Upper lobe of left lung (tissue), 6 donors: ENCODE measurements at regions not wholly inside any gene's neighbourhood (a gene's known extent, or its start where the extent isn't known, plus 50 kb on each side); places are given as distances from the start of the nearest gene placed in this dataset.

Source experiments
- ATAC-seq, 2 donors: fragments of 200-7000 bp; cut with Tn5 transposase; one replicate each; pipeline ENCODE4 v1.9.1; 2022; ENCODE audit warnings: mild to moderate bottlenecking in 2 of 2, moderate library complexity in 2 of 2; ENCODE audit not compliant: low FRiP score in 2 of 2
- DNase-seq, 2 donors: peaks; one replicate each; pipeline ENCODE4 v3.0.0-alpha.2; 2019 to 2020
- H3K27ac ChIP-seq, 4 donors: fragments of 200-600 bp; sonication (generic); one replicate each; pipeline ENCODE4 v1.5.1; 2016 to 2019
- H3K27me3 ChIP-seq, 4 donors: fragments of 200-600 bp; sonication (generic); one replicate each; pipeline ENCODE4 v1.5.1; 2017 to 2019
- H3K36me3 ChIP-seq, 4 donors: fragments of 200-600 bp; sonication (generic); one replicate each; pipeline ENCODE4 v1.5.1; 2016 to 2019
- H3K4me1 ChIP-seq, 4 donors: fragments of 200-600 bp; sonication (generic); one replicate each; pipeline ENCODE4 v1.5.1; 2018 to 2019
- H3K4me3 ChIP-seq, 4 donors: fragments of 200-600 bp; sonication (generic); one replicate each; pipeline ENCODE4 v1.5.1; 2017 to 2019; ENCODE audit warnings: mild to moderate bottlenecking in 2 of 4, moderate library complexity in 1 of 4
- H3K9me3 ChIP-seq, 4 donors: fragments of 200-600 bp; sonication (generic); one replicate each; pipeline ENCODE4 v1.5.1; 2018 to 2019
- CTCF ChIP-seq, 6 experiments: fragments of 450-650 bp in 4 of 6; fragments of 200-600 bp in 2 of 6; sonication (generic) in 2 of 6; IDR thresholded peaks; one replicate each; pipeline ENCODE4 v1.5.1; 2016 to 2019; ENCODE audit warnings: antibody characterized with exemption in 6 of 6
- EP300 ChIP-seq, 4 donors: sonication (generic); formaldehyde crosslinking; IDR thresholded peaks; one replicate each; pipeline ENCODE4 v1.5.1; 2017; ENCODE audit warnings: antibody characterized with exemption in 4 of 4, control low read depth in 2 of 4
- POLR2A ChIP-seq, 4 donors: fragments of 450-650 bp; IDR thresholded peaks; one replicate each; pipeline ENCODE4 v1.5.1; 2016 to 2017; ENCODE audit warnings: antibody characterized with exemption in 4 of 4, mild to moderate bottlenecking in 2 of 4
- POLR2AphosphoS5 ChIP-seq, 2 donors: sonication (generic); formaldehyde crosslinking; IDR thresholded peaks; one replicate each; pipeline ENCODE4 v1.5.1; 2017; ENCODE audit warnings: antibody characterized with exemption in 2 of 2
- WGBS, 2 donors: methylation state at CpG; one replicate each; pipeline ENCODE4 v1.1.5; 2017 to 2018; 5-methylcytosine and 5-hydroxymethylcytosine counted together
- donor health status: DM: no; HTN: no; CAD: no; lungs with moderate emphysema.
- donor health status: DM: no; HTN: yes; CAD: no; lungs with severe emphysema.

- Histone ChIP-seq H3K9me3 (no peaks in the 10 kb centered on the region), H3K27me3 (no peaks in the 10 kb centered on the region), H3K4me1 (no peaks in the 10 kb centered on the region), H3K27ac (no peak overlapping the region), H3K4me3 (no peak overlapping the region), H3K36me3 (no peaks in the 10 kb centered on the region)
- WGBS, 2 donors: 74 to 93% methylated on average over 7 to 8 of the region's 8 CpGs
- TF ChIP-seq POLR2AphosphoS5 (IDR thresholded peaks at IDR 0.05) (no peak), CTCF (IDR thresholded peaks at IDR 0.05) (no peak), POLR2A (IDR thresholded peaks at IDR 0.05) (no peak), EP300 (IDR thresholded peaks at IDR 0.05) (no peak)
- no peak for ATAC-seq
- no peak for DNase-seq
Measured at GRCh38 chrX:129116676-129117470, 406.4 kb downstream of the SMARCA1 start.

GRCh38 chrX:129115935-129116334 is 407.4 kb downstream of the SMARCA1 start:
- no peak for TF ChIP-seq POLR2AphosphoS5 (IDR thresholded peaks at IDR 0.05)
- no peak for TF ChIP-seq POLR2A (IDR thresholded peaks at IDR 0.05)
- TF ChIP-seq CTCF (IDR thresholded peaks at IDR 0.05): no peak
- TF ChIP-seq EP300 (IDR thresholded peaks at IDR 0.05): no peak
- Histone ChIP-seq H3K4me1 (no peaks in the 10 kb centered on the region), H3K27me3 (no peaks in the 10 kb centered on the region), H3K27ac (no peak overlapping the region), H3K9me3 (no peaks in the 10 kb centered on the region), H3K4me3 (no peak overlapping the region), H3K36me3 (no peaks in the 10 kb centered on the region)
- ATAC-seq (no peak), DNase-seq (no peak)
- 67 to 100% methylated on average over 1 of the region's 1 CpG for WGBS, 2 donors

- H3K36me3 ChIP-seq: no peaks in the 10 kb centered on the region
- WGBS, 2 donors: 60% methylated on average over 1 of the region's 1 CpG; no CpG with 5 or more reads in 1 of the 2 donors
- DNase-seq: no peak
- H3K27me3 ChIP-seq: no peaks in the 10 kb centered on the region
- H3K4me1 ChIP-seq: no peaks in the 10 kb centered on the region
- ATAC-seq: no peak
- no peak overlapping the region for H3K4me3 ChIP-seq
- TF ChIP-seq EP300 (IDR thresholded peaks at IDR 0.05) (no peak), CTCF (IDR thresholded peaks at IDR 0.05) (peak in 1 of 6 experiments; percentile 18)
- no peaks in the 10 kb centered on the region for H3K9me3 ChIP-seq
- H3K27ac ChIP-seq: no peak overlapping the region
Measured at GRCh38 chrX:129115104-129115503, 408.2 kb downstream of the SMARCA1 start.

GRCh38 chrX:129111081-129111798 is 412.1 kb downstream of the SMARCA1 start:
- WGBS, 2 donors: 79 to 83% methylated on average over 13 to 15 of the region's 15 CpGs
- Histone ChIP-seq H3K27me3 (no peaks in the 10 kb centered on the region), H3K36me3 (no peaks in the 10 kb centered on the region), H3K4me3 (no peak overlapping the region), H3K9me3 (no peaks in the 10 kb centered on the region), H3K27ac (no peak overlapping the region), H3K4me1 (no peaks in the 10 kb centered on the region)
- no peak for DNase-seq
- TF ChIP-seq CTCF (IDR thresholded peaks at IDR 0.05): no peak
- no peak for TF ChIP-seq POLR2AphosphoS5 (IDR thresholded peaks at IDR 0.05)
- TF ChIP-seq POLR2A (IDR thresholded peaks at IDR 0.05): no peak
- no peak for TF ChIP-seq EP300 (IDR thresholded peaks at IDR 0.05)
- ATAC-seq: no peak
